ENCODE measurements at regions not wholly inside any gene's neighbourhood (a gene's known extent, or its start where the extent isn't known, plus 50 kb on each side); places are given as distances from the start of the nearest gene placed in this dataset.

- no peak for ATAC-seq (ENCODE audit: low FRiP score)
- no peaks in the 10 kb centered on the region for H3K27me3 ChIP-seq (ENCODE audit: control insufficient read depth in 1 of 2, insufficient read depth in 2 of 2, low read length in 1 of 2)
- WGBS, 2 donors, result 41 to 46% methylated on average over 6 of the region's 6 CpGs
- intact Hi-C loops (cut with DNase I), result no loop called here
- H3K4me1 ChIP-seq (ENCODE audit: control insufficient read depth in 1 of 2, insufficient read depth in 2 of 2, low read length in 2 of 2), result no peaks in the 10 kb centered on the region
- H3K4me3 ChIP-seq (ENCODE audit: low read length in 2 of 2), result no peak overlapping the region
- DNase-seq, result no peak
- no peaks in the 10 kb centered on the region for H3K36me3 ChIP-seq (ENCODE audit: control insufficient read depth in 1 of 2, insufficient read depth in 2 of 2, low read length in 1 of 2)
- no peak overlapping the region for H3K27ac ChIP-seq (ENCODE audit: low read depth in 1 of 2, low read length in 2 of 2)
- no peaks in the 10 kb centered on the region for H3K9me3 ChIP-seq (ENCODE audit: control insufficient read depth, low read length)
Observed at GRCh38 chr10:121265360-121266123, 332.7 kb downstream of the FGFR2 start.

DNA sequence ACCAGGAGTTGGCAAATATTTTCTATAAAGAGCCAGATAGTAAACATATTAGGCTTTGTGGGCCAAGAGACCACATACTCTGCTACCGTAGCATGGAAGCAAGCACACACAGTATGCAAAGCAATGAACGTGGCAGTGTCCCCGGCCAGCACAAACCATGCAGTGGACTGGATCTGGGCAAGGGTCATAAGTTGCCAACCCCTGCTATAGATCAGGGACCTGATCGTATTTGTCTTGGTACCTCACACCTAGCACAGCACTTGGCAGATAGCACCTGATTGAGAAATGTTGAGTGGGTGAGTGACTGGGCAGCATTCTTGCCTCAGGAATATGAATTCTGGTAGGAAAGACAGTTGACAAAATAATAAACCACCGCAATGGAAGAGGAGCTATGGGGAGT, 331.9 kb downstream of the FGFR2 start:
- ATAC-seq (ENCODE audit: low FRiP score) (no peak), DNase-seq (no peak)
- H3K4me3 ChIP-seq (ENCODE audit: low read length in 2 of 2), result no peak overlapping the region
- H3K9me3 ChIP-seq (ENCODE audit: control insufficient read depth, low read length), result no peaks in the 10 kb centered on the region
- H3K36me3 ChIP-seq (ENCODE audit: control insufficient read depth in 1 of 2, insufficient read depth in 2 of 2, low read length in 1 of 2), result no peaks in the 10 kb centered on the region
- no peaks in the 10 kb centered on the region for H3K4me1 ChIP-seq (ENCODE audit: control insufficient read depth in 1 of 2, insufficient read depth in 2 of 2, low read length in 2 of 2)
- intact Hi-C loops (cut with DNase I), result no loop called here
- WGBS, 2 donors, result 84 to 91% methylated on average over 5 of the region's 5 CpGs
- no peaks in the 10 kb centered on the region for H3K27me3 ChIP-seq (ENCODE audit: control insufficient read depth in 1 of 2, insufficient read depth in 2 of 2, low read length in 1 of 2)
- no peak overlapping the region for H3K27ac ChIP-seq (ENCODE audit: low read depth in 1 of 2, low read length in 2 of 2)

DNA sequence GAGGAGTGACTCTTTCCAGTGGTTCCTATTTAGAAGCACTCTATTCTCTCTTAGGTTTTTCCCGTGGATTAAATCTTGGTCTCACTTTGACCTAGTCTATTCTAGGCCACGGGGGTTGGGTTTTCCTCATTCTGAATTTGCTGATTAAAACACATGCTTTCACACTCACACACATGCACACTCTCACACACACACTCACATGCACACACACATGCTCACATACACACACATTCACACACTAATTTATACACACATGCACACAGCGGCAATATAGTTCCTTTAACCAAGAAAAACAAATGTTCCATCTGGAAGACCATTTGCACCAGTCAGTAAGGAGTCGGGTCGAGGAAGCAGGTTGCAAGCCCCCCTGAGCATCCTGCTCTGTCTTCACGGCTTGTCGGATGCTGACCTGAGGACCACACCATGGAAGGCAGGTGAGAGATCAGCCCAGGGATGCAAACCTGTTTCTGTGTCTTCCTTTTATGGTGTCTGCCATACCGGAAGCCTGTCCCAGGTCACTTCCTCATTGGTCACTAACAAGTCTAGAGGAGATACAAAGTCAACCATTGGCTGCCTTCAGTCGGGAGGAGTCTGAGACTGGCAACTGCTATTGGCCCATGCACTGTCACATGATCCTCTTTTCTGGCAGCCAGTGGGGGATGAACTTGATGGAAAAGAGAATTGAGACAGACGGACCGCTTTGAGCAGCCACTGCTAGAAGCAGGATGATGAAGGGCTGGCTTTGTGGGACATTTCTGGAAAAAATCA, 330.8 kb downstream of the FGFR2 start:
- WGBS, 2 donors, result 91 to 96% methylated on average over 11 of the region's 11 CpGs
- Histone ChIP-seq H3K4me1 (ENCODE audit: control insufficient read depth in 1 of 2, insufficient read depth in 2 of 2, low read length in 2 of 2) (no peaks in the 10 kb centered on the region), H3K36me3 (ENCODE audit: control insufficient read depth in 1 of 2, insufficient read depth in 2 of 2, low read length in 1 of 2) (no peaks in the 10 kb centered on the region), H3K27ac (ENCODE audit: low read depth in 1 of 2, low read length in 2 of 2) (no peak overlapping the region), H3K9me3 (ENCODE audit: control insufficient read depth, low read length) (no peaks in the 10 kb centered on the region), H3K27me3 (ENCODE audit: control insufficient read depth in 1 of 2, insufficient read depth in 2 of 2, low read length in 1 of 2) (no peaks in the 10 kb centered on the region), H3K4me3 (ENCODE audit: low read length in 2 of 2) (no peak overlapping the region)
- DNase-seq (no peak), ATAC-seq (ENCODE audit: low FRiP score) (no peak)
- intact Hi-C loops (cut with DNase I), result no loop called here

GRCh38 chr10:121268363-121268762, 329.9 kb downstream of the FGFR2 start:
- H3K27ac ChIP-seq (ENCODE audit: low read depth in 1 of 2, low read length in 2 of 2), result no peak overlapping the region
- H3K4me1 ChIP-seq (ENCODE audit: control insufficient read depth in 1 of 2, insufficient read depth in 2 of 2, low read length in 2 of 2), result no peaks in the 10 kb centered on the region
- WGBS, 2 donors, result 85 to 90% methylated on average over 5 of the region's 5 CpGs
- DNase-seq, result no peak
- no peak for ATAC-seq (ENCODE audit: low FRiP score)
- no peaks in the 10 kb centered on the region for H3K9me3 ChIP-seq (ENCODE audit: control insufficient read depth, low read length)
- intact Hi-C loops (cut with DNase I), result no loop called here
- no peak overlapping the region for H3K4me3 ChIP-seq (ENCODE audit: low read length in 2 of 2)
- no peaks in the 10 kb centered on the region for H3K36me3 ChIP-seq (ENCODE audit: control insufficient read depth in 1 of 2, insufficient read depth in 2 of 2, low read length in 1 of 2)
- no peaks in the 10 kb centered on the region for H3K27me3 ChIP-seq (ENCODE audit: control insufficient read depth in 1 of 2, insufficient read depth in 2 of 2, low read length in 1 of 2)

DNA sequence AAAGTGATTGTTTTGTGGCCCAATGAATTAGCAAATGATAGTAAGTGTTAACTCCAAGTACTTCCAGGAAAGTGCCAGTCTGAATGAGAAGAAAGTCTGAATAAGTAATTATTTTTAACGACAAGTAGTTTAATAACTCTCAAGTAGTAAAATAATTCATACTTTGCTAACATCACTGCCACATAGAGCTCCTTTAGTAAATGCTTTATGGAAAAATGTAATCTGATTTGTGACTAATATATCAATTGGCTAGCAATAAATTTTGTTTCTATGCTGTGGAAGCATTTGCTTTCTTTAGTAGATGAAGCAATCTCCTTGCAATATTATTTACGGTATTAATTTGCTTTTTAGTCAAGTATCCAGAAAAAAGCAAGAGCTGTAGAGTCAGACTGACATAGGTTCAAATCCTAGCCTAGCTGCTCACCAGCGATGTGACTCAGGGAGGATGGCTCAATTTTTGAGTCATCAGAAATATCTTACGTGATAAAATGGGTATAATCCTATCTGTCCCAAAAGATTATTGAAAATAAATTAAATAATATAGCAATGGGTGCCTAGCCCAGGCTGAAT, 329.3 kb downstream of the FGFR2 start:
- no peaks in the 10 kb centered on the region for H3K27me3 ChIP-seq (ENCODE audit: control insufficient read depth in 1 of 2, insufficient read depth in 2 of 2, low read length in 1 of 2)
- ATAC-seq (ENCODE audit: low FRiP score), result no peak
- no peak for DNase-seq
- no peak overlapping the region for H3K4me3 ChIP-seq (ENCODE audit: low read length in 2 of 2)
- WGBS, 2 donors, result 81 to 89% methylated on average over 4 of the region's 4 CpGs
- intact Hi-C loops (cut with DNase I), result no loop called here
- H3K9me3 ChIP-seq (ENCODE audit: control insufficient read depth, low read length), result no peaks in the 10 kb centered on the region
- H3K27ac ChIP-seq (ENCODE audit: low read depth in 1 of 2, low read length in 2 of 2), result no peak overlapping the region
- no peaks in the 10 kb centered on the region for H3K4me1 ChIP-seq (ENCODE audit: control insufficient read depth in 1 of 2, insufficient read depth in 2 of 2, low read length in 2 of 2)
- H3K36me3 ChIP-seq (ENCODE audit: control insufficient read depth in 1 of 2, insufficient read depth in 2 of 2, low read length in 1 of 2), result no peaks in the 10 kb centered on the region

- no peak for DNase-seq
Observed at GRCh38 chr10:121270906-121271305, 327.3 kb downstream of the FGFR2 start.

GRCh38 chr10:121276046-121276445, 322.2 kb downstream of the FGFR2 start:
- intact Hi-C loops (cut with DNase I), result no loop called here
- ATAC-seq (ENCODE audit: low FRiP score), result no peak
- Histone ChIP-seq H3K4me1 (ENCODE audit: control insufficient read depth in 1 of 2, insufficient read depth in 2 of 2, low read length in 2 of 2) (no peaks in the 10 kb centered on the region), H3K36me3 (ENCODE audit: control insufficient read depth in 1 of 2, insufficient read depth in 2 of 2, low read length in 1 of 2) (no peaks in the 10 kb centered on the region), H3K27ac (ENCODE audit: low read depth in 1 of 2, low read length in 2 of 2) (no peak overlapping the region), H3K9me3 (ENCODE audit: control insufficient read depth, low read length) (no peaks in the 10 kb centered on the region), H3K27me3 (ENCODE audit: control insufficient read depth in 1 of 2, insufficient read depth in 2 of 2, low read length in 1 of 2) (no peaks in the 10 kb centered on the region), H3K4me3 (ENCODE audit: low read length in 2 of 2) (no peak overlapping the region)
- WGBS, 2 donors, result 94 to 95% methylated on average over 7 of the region's 7 CpGs
- no peak for DNase-seq

More at GRCh38 chr10:121270906-121271305, 327.3 kb downstream of the FGFR2 start:
- intact Hi-C loops (cut with DNase I), result no loop called here
- no peak for ATAC-seq (ENCODE audit: low FRiP score)
- Histone ChIP-seq H3K36me3 (ENCODE audit: control insufficient read depth in 1 of 2, insufficient read depth in 2 of 2, low read length in 1 of 2) (no peaks in the 10 kb centered on the region), H3K4me1 (ENCODE audit: control insufficient read depth in 1 of 2, insufficient read depth in 2 of 2, low read length in 2 of 2) (no peaks in the 10 kb centered on the region), H3K9me3 (ENCODE audit: control insufficient read depth, low read length) (no peaks in the 10 kb centered on the region), H3K27ac (ENCODE audit: low read depth in 1 of 2, low read length in 2 of 2) (no peak overlapping the region), H3K27me3 (ENCODE audit: control insufficient read depth in 1 of 2, insufficient read depth in 2 of 2, low read length in 1 of 2) (no peaks in the 10 kb centered on the region), H3K4me3 (ENCODE audit: low read length in 2 of 2) (no peak overlapping the region)
- 91 to 94% methylated on average over 7 of the region's 7 CpGs for WGBS, 2 donors

GRCh38 chr10:121276822-121277221, 321.4 kb downstream of the FGFR2 start:
- Histone ChIP-seq H3K27me3 (ENCODE audit: control insufficient read depth in 1 of 2, insufficient read depth in 2 of 2, low read length in 1 of 2) (no peaks in the 10 kb centered on the region), H3K36me3 (ENCODE audit: control insufficient read depth in 1 of 2, insufficient read depth in 2 of 2, low read length in 1 of 2) (no peaks in the 10 kb centered on the region), H3K4me3 (ENCODE audit: low read length in 2 of 2) (no peak overlapping the region), H3K27ac (ENCODE audit: low read depth in 1 of 2, low read length in 2 of 2) (no peak overlapping the region), H3K4me1 (ENCODE audit: control insufficient read depth in 1 of 2, insufficient read depth in 2 of 2, low read length in 2 of 2) (no peaks in the 10 kb centered on the region), H3K9me3 (ENCODE audit: control insufficient read depth, low read length) (no peaks in the 10 kb centered on the region)
- intact Hi-C loops (cut with DNase I), result no loop called here
- 77 to 84% methylated on average over 4 of the region's 4 CpGs for WGBS, 2 donors
- ATAC-seq (ENCODE audit: low FRiP score) (no peak), DNase-seq (no peak)

Data from aorta (tissue), 5 donors.